ENCODE measurements at regions not wholly inside any gene's neighbourhood (a gene's known extent, or its start where the extent isn't known, plus 50 kb on each side); places are given as distances from the start of the nearest gene placed in this dataset.

DNA sequence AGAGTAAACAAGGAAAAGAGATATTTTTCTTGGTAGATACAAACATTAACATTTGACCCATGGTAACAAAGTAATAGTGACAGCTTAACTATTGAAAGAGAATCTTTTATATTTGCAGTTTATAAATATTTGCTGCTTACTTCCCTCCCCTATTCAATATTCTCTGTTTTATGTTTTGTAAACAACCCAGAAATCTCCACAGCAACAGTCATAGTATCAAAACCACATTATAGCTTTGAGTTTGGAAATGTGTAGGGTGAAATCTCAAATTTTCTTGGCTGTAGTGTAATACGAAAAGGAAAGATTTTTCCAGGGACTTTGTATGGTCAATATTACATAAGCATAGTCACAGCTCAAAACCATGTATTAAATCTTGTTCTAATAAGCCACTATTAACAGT, 511.2 kb downstream of the METTL4 start:
- DNase-seq, result no peak
- ChIA-PET POLR2A (no interaction called here), CTCF (no interaction called here)
- intact Hi-C loops (cut with micrococcal nuclease; ENCODE audit: unreplicated experiment), result no loop called here
- no TSS peak for BruUV-seq (replicated peaks)
- Histone ChIP-seq H3K4me3 (ENCODE audit: low read depth, low read length) (no peak overlapping the region), H3K36me3 (ENCODE audit: control insufficient read depth, insufficient read depth, low read length) (no peaks in the 10 kb centered on the region), H3K27me3 (replicated peaks; ENCODE audit: control insufficient read depth, insufficient read depth, low read length) (no peaks in the 10 kb centered on the region), H3K4me1 (no peaks in the 10 kb centered on the region), H3K9me3 (0 out of 2 replicates have a peak, but pooled peaks cover 7% of the 10 kb centered on the region)
- Mint-ChIP-seq H3K9me3 (ENCODE audit: unreplicated experiment) (peaks cover 15% of the 10 kb centered on the region), H3K27me3 (ENCODE audit: insufficient read depth, unreplicated experiment) (no peaks in the 10 kb centered on the region), H3K36me3 (ENCODE audit: insufficient read depth, unreplicated experiment) (no peaks in the 10 kb centered on the region), H3K4me3 (ENCODE audit: unreplicated experiment) (no peak overlapping the region), H3K4me1 (ENCODE audit: low read depth, unreplicated experiment) (peaks cover 10% of the 10 kb centered on the region), H3K27ac (ENCODE audit: unreplicated experiment) (no peak overlapping the region)
- TF ChIP-seq, protein P1, sequence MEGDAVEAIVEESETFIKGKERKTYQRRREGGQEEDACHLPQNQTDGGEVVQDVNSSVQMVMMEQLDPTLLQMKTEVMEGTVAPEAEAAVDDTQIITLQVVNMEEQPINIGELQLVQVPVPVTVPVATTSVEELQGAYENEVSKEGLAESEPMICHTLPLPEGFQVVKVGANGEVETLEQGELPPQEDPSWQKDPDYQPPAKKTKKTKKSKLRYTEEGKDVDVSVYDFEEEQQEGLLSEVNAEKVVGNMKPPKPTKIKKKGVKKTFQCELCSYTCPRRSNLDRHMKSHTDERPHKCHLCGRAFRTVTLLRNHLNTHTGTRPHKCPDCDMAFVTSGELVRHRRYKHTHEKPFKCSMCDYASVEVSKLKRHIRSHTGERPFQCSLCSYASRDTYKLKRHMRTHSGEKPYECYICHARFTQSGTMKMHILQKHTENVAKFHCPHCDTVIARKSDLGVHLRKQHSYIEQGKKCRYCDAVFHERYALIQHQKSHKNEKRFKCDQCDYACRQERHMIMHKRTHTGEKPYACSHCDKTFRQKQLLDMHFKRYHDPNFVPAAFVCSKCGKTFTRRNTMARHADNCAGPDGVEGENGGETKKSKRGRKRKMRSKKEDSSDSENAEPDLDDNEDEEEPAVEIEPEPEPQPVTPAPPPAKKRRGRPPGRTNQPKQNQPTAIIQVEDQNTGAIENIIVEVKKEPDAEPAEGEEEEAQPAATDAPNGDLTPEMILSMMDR (IDR thresholded peaks at IDR 0.05; ENCODE audit: insufficient read depth in 1 of 2, low read depth in 1 of 2, low read length in 1 of 2, severe bottlenecking in 1 of 2, unreplicated experiment in 1 of 2), result no peak

DNA sequence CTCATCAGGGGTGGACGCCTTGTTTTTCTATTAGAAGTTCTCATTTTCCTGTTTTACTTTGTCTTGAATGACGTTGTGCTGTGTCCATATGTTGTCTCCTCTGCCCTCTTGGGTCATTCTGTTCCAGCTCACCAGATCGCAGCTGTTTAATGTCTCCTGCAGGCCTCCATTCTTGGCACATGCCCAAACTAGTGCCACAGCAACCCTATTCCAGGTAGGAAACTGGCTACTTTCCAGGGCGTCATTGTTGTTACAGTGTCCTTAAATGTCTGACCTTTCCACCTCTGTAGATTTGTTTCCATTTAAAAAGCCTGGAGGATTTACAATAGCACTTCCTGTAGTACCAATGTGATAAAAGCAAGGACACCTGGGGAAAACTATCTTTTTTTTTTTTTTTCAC, 500.7 kb downstream of the METTL4 start:
- no peak overlapping the region for H3K4me3 ChIP-seq (ENCODE audit: low read depth, low read length)
- Mint-ChIP-seq H3K4me3 (ENCODE audit: unreplicated experiment) (no peak overlapping the region), H3K9me3 (ENCODE audit: unreplicated experiment) (no peaks in the 10 kb centered on the region), H3K27ac (ENCODE audit: unreplicated experiment) (no peak overlapping the region), H3K36me3 (ENCODE audit: insufficient read depth, unreplicated experiment) (no peaks in the 10 kb centered on the region), H3K27me3 (ENCODE audit: insufficient read depth, unreplicated experiment) (no peaks in the 10 kb centered on the region), H3K4me1 (ENCODE audit: low read depth, unreplicated experiment) (no peaks in the 10 kb centered on the region)
- no peaks in the 10 kb centered on the region; the same call in 1 of the 2 replicates for H3K4me1 ChIP-seq
- no peak for DNase-seq
- H3K9me3 ChIP-seq, result no peaks in the 10 kb centered on the region
- intact Hi-C loops (cut with micrococcal nuclease; ENCODE audit: unreplicated experiment), result no loop called here
- ChIA-PET CTCF (no interaction called here), POLR2A (no interaction called here)
- H3K27me3 ChIP-seq (replicated peaks; ENCODE audit: control insufficient read depth, insufficient read depth, low read length), result no peaks in the 10 kb centered on the region
- BruUV-seq (replicated peaks), result no TSS peak
- TF ChIP-seq, protein P1 (IDR thresholded peaks at IDR 0.05; ENCODE audit: insufficient read depth in 1 of 2, low read depth in 1 of 2, low read length in 1 of 2, severe bottlenecking in 1 of 2, unreplicated experiment in 1 of 2), result no peak
- H3K36me3 ChIP-seq (ENCODE audit: control insufficient read depth, insufficient read depth, low read length), result no peaks in the 10 kb centered on the region

DNA sequence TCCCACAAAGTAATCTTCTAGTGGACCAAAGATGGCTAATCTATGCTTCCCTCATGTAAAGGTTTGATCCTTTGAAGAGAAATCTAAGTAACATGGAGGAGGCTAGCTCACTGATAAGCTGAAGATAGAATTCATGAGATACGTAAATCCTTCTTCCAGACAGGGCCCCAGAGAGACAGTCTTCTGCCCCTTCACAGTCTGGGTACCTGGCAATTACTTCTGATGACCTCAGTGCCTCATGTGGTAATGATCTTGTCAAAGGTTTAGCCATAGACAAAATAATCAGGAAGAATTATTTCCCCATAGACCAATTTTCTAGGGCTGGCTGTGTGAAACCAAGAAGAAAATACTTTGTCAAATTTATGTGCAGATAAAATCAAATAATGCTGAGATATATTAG, 495.8 kb downstream of the METTL4 start:
- BruUV-seq (replicated peaks), result no TSS peak
- H3K9me3 Mint-ChIP-seq (ENCODE audit: unreplicated experiment), result no peaks in the 10 kb centered on the region
- no peak for DNase-seq
- H3K4me3 ChIP-seq (ENCODE audit: low read depth, low read length), result no peak overlapping the region
- no peaks in the 10 kb centered on the region for H3K27me3 ChIP-seq (replicated peaks; ENCODE audit: control insufficient read depth, insufficient read depth, low read length)
- no peak overlapping the region for H3K27ac Mint-ChIP-seq (ENCODE audit: unreplicated experiment)
- no peaks in the 10 kb centered on the region; the same call in 1 of the 2 replicates for H3K4me1 ChIP-seq
- H3K4me3 Mint-ChIP-seq (ENCODE audit: unreplicated experiment), result no peak overlapping the region
- ChIA-PET CTCF (no interaction called here), POLR2A (no interaction called here)
- H3K27me3 Mint-ChIP-seq (ENCODE audit: insufficient read depth, unreplicated experiment), result no peaks in the 10 kb centered on the region
- intact Hi-C loops (cut with micrococcal nuclease; ENCODE audit: unreplicated experiment), result no loop called here
- H3K36me3 Mint-ChIP-seq (ENCODE audit: insufficient read depth, unreplicated experiment), result no peaks in the 10 kb centered on the region
- TF ChIP-seq, protein P1 (IDR thresholded peaks at IDR 0.05; ENCODE audit: insufficient read depth in 1 of 2, low read depth in 1 of 2, low read length in 1 of 2, severe bottlenecking in 1 of 2, unreplicated experiment in 1 of 2), result no peak
- H3K36me3 ChIP-seq (ENCODE audit: control insufficient read depth, insufficient read depth, low read length), result no peaks in the 10 kb centered on the region
- H3K9me3 ChIP-seq, result no peaks in the 10 kb centered on the region
- peaks cover 9% of the 10 kb centered on the region for H3K4me1 Mint-ChIP-seq (ENCODE audit: low read depth, unreplicated experiment)

Measured in Caco-2 (cell line).